ENCODE measurements at regions not wholly inside any gene's neighbourhood (a gene's known extent, or its start where the extent isn't known, plus 50 kb on each side); places are given as distances from the start of the nearest gene placed in this dataset.
"Not testable (repeated sequence)": the region's sequence is repeated elsewhere in the genome, so short reads cannot be mapped to it uniquely, and the experiment has no call there.

- Histone ChIP-seq H3K36me3 (ENCODE audit: control insufficient read depth, insufficient read depth, low read length) (no peaks in the 10 kb centered on the region), H3K27me3 (ENCODE audit: control insufficient read depth, insufficient read depth, low read length) (no peaks in the 10 kb centered on the region), H3K27ac (ENCODE audit: low read depth, low read length) (no peak overlapping the region), H3K9ac (ENCODE audit: low read length) (no peak overlapping the region), H3K4me1 (ENCODE audit: control insufficient read depth, insufficient read depth, low read length) (no peaks in the 10 kb centered on the region), H3K4me3 (ENCODE audit: low read length) (no peak overlapping the region)
Measured at GRCh38 chr3:28613511-28614106, 265.0 kb upstream of the AZI2 start.

GRCh38 chr3:28615071-28615470 is 266.4 kb upstream of the AZI2 start:
- Histone ChIP-seq H3K27ac (ENCODE audit: low read depth, low read length) (no peak overlapping the region), H3K4me1 (ENCODE audit: control insufficient read depth, insufficient read depth, low read length) (no peaks in the 10 kb centered on the region), H3K9ac (ENCODE audit: low read length) (no peak overlapping the region), H3K4me3 (ENCODE audit: low read length) (no peak overlapping the region), H3K36me3 (ENCODE audit: control insufficient read depth, insufficient read depth, low read length) (no peaks in the 10 kb centered on the region), H3K27me3 (ENCODE audit: control insufficient read depth, insufficient read depth, low read length) (no peaks in the 10 kb centered on the region)

GRCh38 chr3:28615971-28616370 is 267.3 kb upstream of the AZI2 start:
- Histone ChIP-seq H3K36me3 (ENCODE audit: control insufficient read depth, insufficient read depth, low read length) (no peaks in the 10 kb centered on the region), H3K27me3 (ENCODE audit: control insufficient read depth, insufficient read depth, low read length) (no peaks in the 10 kb centered on the region), H3K4me1 (ENCODE audit: control insufficient read depth, insufficient read depth, low read length) (no peaks in the 10 kb centered on the region), H3K9ac (ENCODE audit: low read length) (no peak overlapping the region), H3K4me3 (ENCODE audit: low read length) (no peak overlapping the region), H3K27ac (ENCODE audit: low read depth, low read length) (no peak overlapping the region)

GRCh38 chr3:28617821-28618220 is 269.2 kb upstream of the AZI2 start:
- H3K9ac ChIP-seq (ENCODE audit: low read length): no peak overlapping the region
- no peak overlapping the region for H3K4me3 ChIP-seq (ENCODE audit: low read length)
- H3K27me3 ChIP-seq (ENCODE audit: control insufficient read depth, insufficient read depth, low read length): no peaks in the 10 kb centered on the region
- H3K4me1 ChIP-seq (ENCODE audit: control insufficient read depth, insufficient read depth, low read length): no peaks in the 10 kb centered on the region
- H3K27ac ChIP-seq (ENCODE audit: low read depth, low read length): no peak overlapping the region
- no peaks in the 10 kb centered on the region for H3K36me3 ChIP-seq (ENCODE audit: control insufficient read depth, insufficient read depth, low read length)

GRCh38 chr3:28623106-28623505 is 274.5 kb upstream of the AZI2 start:
- Histone ChIP-seq H3K4me1 (ENCODE audit: control insufficient read depth, insufficient read depth, low read length) (no peaks in the 10 kb centered on the region), H3K9ac (ENCODE audit: low read length) (no peak overlapping the region), H3K27me3 (ENCODE audit: control insufficient read depth, insufficient read depth, low read length) (no peaks in the 10 kb centered on the region), H3K27ac (ENCODE audit: low read depth, low read length) (no peak overlapping the region), H3K4me3 (ENCODE audit: low read length) (no peak overlapping the region), H3K36me3 (ENCODE audit: control insufficient read depth, insufficient read depth, low read length) (no peaks in the 10 kb centered on the region)

- Histone ChIP-seq H3K27me3 (ENCODE audit: control insufficient read depth, insufficient read depth, low read length) (no peaks in the 10 kb centered on the region), H3K9ac (ENCODE audit: low read length) (no peak overlapping the region), H3K36me3 (ENCODE audit: control insufficient read depth, insufficient read depth, low read length) (no peaks in the 10 kb centered on the region), H3K4me1 (ENCODE audit: control insufficient read depth, insufficient read depth, low read length) (no peaks in the 10 kb centered on the region), H3K27ac (ENCODE audit: low read depth, low read length) (no peak overlapping the region), H3K4me3 (ENCODE audit: low read length) (no peak overlapping the region)
Measured at GRCh38 chr3:28624084-28624483, 275.5 kb upstream of the AZI2 start.

GRCh38 chr3:28627843-28628242 is 279.2 kb upstream of the AZI2 start:
- H3K27me3 ChIP-seq (ENCODE audit: control insufficient read depth, insufficient read depth, low read length); H3K27ac ChIP-seq (ENCODE audit: low read depth, low read length); H3K36me3 ChIP-seq (ENCODE audit: control insufficient read depth, insufficient read depth, low read length); H3K9ac ChIP-seq (ENCODE audit: low read length); H3K4me1 ChIP-seq (ENCODE audit: control insufficient read depth, insufficient read depth, low read length); H3K4me3 ChIP-seq (ENCODE audit: low read length): not testable (repeated sequence)

GRCh38 chr3:28634019-28634418 is 285.4 kb upstream of the AZI2 start:
- Histone ChIP-seq H3K36me3 (ENCODE audit: control insufficient read depth, insufficient read depth, low read length) (no peaks in the 10 kb centered on the region), H3K4me1 (ENCODE audit: control insufficient read depth, insufficient read depth, low read length) (no peaks in the 10 kb centered on the region), H3K27ac (ENCODE audit: low read depth, low read length) (no peak overlapping the region), H3K27me3 (ENCODE audit: control insufficient read depth, insufficient read depth, low read length) (no peaks in the 10 kb centered on the region), H3K4me3 (ENCODE audit: low read length) (no peak overlapping the region), H3K9ac (ENCODE audit: low read length) (no peak overlapping the region)

- Histone ChIP-seq H3K27me3 (ENCODE audit: control insufficient read depth, insufficient read depth, low read length) (no peaks in the 10 kb centered on the region), H3K9ac (ENCODE audit: low read length) (no peak overlapping the region), H3K36me3 (ENCODE audit: control insufficient read depth, insufficient read depth, low read length) (no peaks in the 10 kb centered on the region), H3K4me1 (ENCODE audit: control insufficient read depth, insufficient read depth, low read length) (no peaks in the 10 kb centered on the region), H3K4me3 (ENCODE audit: low read length) (no peak overlapping the region), H3K27ac (ENCODE audit: low read depth, low read length) (no peak overlapping the region)
Measured at GRCh38 chr3:28637742-28638141, 289.1 kb upstream of the AZI2 start.

- no peak overlapping the region for H3K9ac ChIP-seq (ENCODE audit: low read length)
- H3K4me1 ChIP-seq (ENCODE audit: control insufficient read depth, insufficient read depth, low read length): no peaks in the 10 kb centered on the region
- H3K27ac ChIP-seq (ENCODE audit: low read depth, low read length): no peak overlapping the region
- H3K4me3 ChIP-seq (ENCODE audit: low read length): no peak overlapping the region
- H3K36me3 ChIP-seq (ENCODE audit: control insufficient read depth, insufficient read depth, low read length): no peaks in the 10 kb centered on the region
- H3K27me3 ChIP-seq (ENCODE audit: control insufficient read depth, insufficient read depth, low read length): no peaks in the 10 kb centered on the region
Measured at GRCh38 chr3:28645149-28645548, 296.5 kb upstream of the AZI2 start.

- Histone ChIP-seq H3K4me3 (ENCODE audit: low read length) (no peak overlapping the region), H3K27ac (ENCODE audit: low read depth, low read length) (no peak overlapping the region), H3K27me3 (ENCODE audit: control insufficient read depth, insufficient read depth, low read length) (no peaks in the 10 kb centered on the region), H3K4me1 (ENCODE audit: control insufficient read depth, insufficient read depth, low read length) (no peaks in the 10 kb centered on the region), H3K36me3 (ENCODE audit: control insufficient read depth, insufficient read depth, low read length) (no peaks in the 10 kb centered on the region), H3K9ac (ENCODE audit: low read length) (no peak overlapping the region)
Measured at GRCh38 chr3:28646435-28646834, 297.8 kb upstream of the AZI2 start.

- Histone ChIP-seq H3K4me1 (ENCODE audit: control insufficient read depth, insufficient read depth, low read length) (no peaks in the 10 kb centered on the region), H3K27ac (ENCODE audit: low read depth, low read length) (no peak overlapping the region), H3K9ac (ENCODE audit: low read length) (no peak overlapping the region), H3K36me3 (ENCODE audit: control insufficient read depth, insufficient read depth, low read length) (no peaks in the 10 kb centered on the region), H3K27me3 (ENCODE audit: control insufficient read depth, insufficient read depth, low read length) (no peaks in the 10 kb centered on the region), H3K4me3 (ENCODE audit: low read length) (no peak overlapping the region)
Measured at GRCh38 chr3:28649266-28649665, 300.6 kb upstream of the AZI2 start.

- no peaks in the 10 kb centered on the region for H3K4me1 ChIP-seq (ENCODE audit: control insufficient read depth, insufficient read depth, low read length)
- no peak overlapping the region for H3K27ac ChIP-seq (ENCODE audit: low read depth, low read length)
- H3K4me3 ChIP-seq (ENCODE audit: low read length): no peak overlapping the region
- H3K9ac ChIP-seq (ENCODE audit: low read length): no peak overlapping the region
- no peaks in the 10 kb centered on the region for H3K27me3 ChIP-seq (ENCODE audit: control insufficient read depth, insufficient read depth, low read length)
- no peaks in the 10 kb centered on the region for H3K36me3 ChIP-seq (ENCODE audit: control insufficient read depth, insufficient read depth, low read length)
Measured at GRCh38 chr3:28651159-28651558, 302.5 kb upstream of the AZI2 start.
